Peyer's patch (tissue), 4 donors: ENCODE measurements at regions not wholly inside any gene's neighbourhood (a gene's known extent, or its start where the extent isn't known, plus 50 kb on each side); places are given as distances from the start of the nearest gene placed in this dataset.

Source experiments
- POLR2A ChIP-seq, 2 donors: fragments of 450-650 bp; IDR thresholded peaks; one replicate each; pipeline ENCODE4 v1.5.1; 2017; ENCODE audit warnings: antibody characterized with exemption in 2 of 2, mild to moderate bottlenecking in 2 of 2, moderate library complexity in 2 of 2
- TF ChIP-seq, protein P1 (sequence below), 6 experiments: fragments of 450-650 bp in 4 of 6; fragments of 200-600 bp in 2 of 6; sonication (generic) in 1 of 6; IDR thresholded peaks; one replicate each; pipeline ENCODE4 v1.5.1; 2017 to 2019; ENCODE audit warnings: antibody characterized with exemption in 6 of 6, mild to moderate bottlenecking in 3 of 6, moderate library complexity in 1 of 6

DNA sequence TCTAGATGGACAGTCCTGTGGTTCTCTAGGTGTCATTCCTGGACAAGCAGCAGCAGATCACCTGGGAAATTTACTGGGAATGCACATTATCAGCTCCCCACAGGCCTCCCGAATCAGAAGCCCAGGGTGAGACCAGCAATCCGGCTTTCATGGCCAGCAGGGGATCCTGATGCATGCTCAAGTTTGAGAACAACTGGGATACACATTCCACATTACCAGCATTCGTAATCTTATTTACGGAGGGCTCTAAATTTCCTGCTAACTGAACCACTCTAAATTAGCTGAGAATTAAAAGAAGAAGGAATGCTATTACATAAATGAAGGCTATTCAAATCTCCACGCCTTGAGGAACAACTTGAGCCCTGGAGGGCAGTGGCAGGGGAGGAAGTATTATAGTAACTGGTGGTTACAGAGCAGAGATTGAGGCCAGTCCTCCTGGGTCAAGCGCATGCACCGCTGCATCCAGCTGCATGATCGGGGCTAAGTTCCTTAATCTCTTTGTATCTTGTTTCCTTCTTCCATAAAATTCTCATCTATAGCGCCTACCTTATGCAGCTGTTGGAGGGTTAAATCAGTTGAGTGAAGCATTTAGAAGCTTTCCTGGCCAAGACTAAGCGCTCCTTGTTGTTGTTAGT is 403.7 kb downstream of the CDH26 start:
- TF ChIP-seq, protein P1, sequence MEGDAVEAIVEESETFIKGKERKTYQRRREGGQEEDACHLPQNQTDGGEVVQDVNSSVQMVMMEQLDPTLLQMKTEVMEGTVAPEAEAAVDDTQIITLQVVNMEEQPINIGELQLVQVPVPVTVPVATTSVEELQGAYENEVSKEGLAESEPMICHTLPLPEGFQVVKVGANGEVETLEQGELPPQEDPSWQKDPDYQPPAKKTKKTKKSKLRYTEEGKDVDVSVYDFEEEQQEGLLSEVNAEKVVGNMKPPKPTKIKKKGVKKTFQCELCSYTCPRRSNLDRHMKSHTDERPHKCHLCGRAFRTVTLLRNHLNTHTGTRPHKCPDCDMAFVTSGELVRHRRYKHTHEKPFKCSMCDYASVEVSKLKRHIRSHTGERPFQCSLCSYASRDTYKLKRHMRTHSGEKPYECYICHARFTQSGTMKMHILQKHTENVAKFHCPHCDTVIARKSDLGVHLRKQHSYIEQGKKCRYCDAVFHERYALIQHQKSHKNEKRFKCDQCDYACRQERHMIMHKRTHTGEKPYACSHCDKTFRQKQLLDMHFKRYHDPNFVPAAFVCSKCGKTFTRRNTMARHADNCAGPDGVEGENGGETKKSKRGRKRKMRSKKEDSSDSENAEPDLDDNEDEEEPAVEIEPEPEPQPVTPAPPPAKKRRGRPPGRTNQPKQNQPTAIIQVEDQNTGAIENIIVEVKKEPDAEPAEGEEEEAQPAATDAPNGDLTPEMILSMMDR (IDR thresholded peaks at IDR 0.05) = no peak
- no peak for TF ChIP-seq POLR2A (IDR thresholded peaks at IDR 0.05)
